NCI-H69 (cell line): ENCODE measurements at regions not wholly inside any gene's neighbourhood (a gene's known extent, or its start where the extent isn't known, plus 50 kb on each side); places are given as distances from the start of the nearest gene placed in this dataset.
"Not testable (repeated sequence)": the region's sequence is repeated elsewhere in the genome, so short reads cannot be mapped to it uniquely, and the experiment has no call there.

Experiments used
- DNase-seq: peaks from one replicate; lab custom pipeline; 2025; lab: John Stamatoyannopoulos, UW

- DNase-seq: no peak
These were observed 644.7 kb upstream of the DPP6 start for GRCh38 chr7:153407291-153408046.

- no peak for DNase-seq
These were observed 643.5 kb upstream of the DPP6 start for GRCh38 chr7:153408360-153409335.

- DNase-seq: not testable (repeated sequence)
These were observed 642.4 kb upstream of the DPP6 start for GRCh38 chr7:153409567-153410342.

- DNase-seq: not testable (repeated sequence)
These were observed 641.1 kb upstream of the DPP6 start for GRCh38 chr7:153410997-153411642.

- not testable (repeated sequence) for DNase-seq
These were observed 639.9 kb upstream of the DPP6 start for GRCh38 chr7:153412114-153412823.

- DNase-seq: not testable (repeated sequence)
These were observed 639.4 kb upstream of the DPP6 start for GRCh38 chr7:153412824-153413198.

GRCh38 chr7:153413199-153413539 lies 639.0 kb upstream of the DPP6 start:
- DNase-seq: no peak

- no peak for DNase-seq
These were observed 638.5 kb upstream of the DPP6 start for GRCh38 chr7:153413540-153414287.

- no peak for DNase-seq
These were observed 637.9 kb upstream of the DPP6 start for GRCh38 chr7:153414288-153414629.

- DNase-seq: no peak
These were observed 636.6 kb upstream of the DPP6 start for GRCh38 chr7:153415632-153416031.

GRCh38 chr7:153422291-153423209 lies 629.6 kb upstream of the DPP6 start:
- no peak for DNase-seq

GRCh38 chr7:153423210-153423590 lies 629.0 kb upstream of the DPP6 start:
- no peak for DNase-seq

GRCh38 chr7:153430931-153431330 lies 621.3 kb upstream of the DPP6 start:
- DNase-seq: no peak

- no peak for DNase-seq
These were observed 620.1 kb upstream of the DPP6 start for GRCh38 chr7:153432063-153432462.

GRCh38 chr7:153433223-153433622 lies 619.0 kb upstream of the DPP6 start:
- DNase-seq: no peak

- DNase-seq: no peak
These were observed 611.5 kb upstream of the DPP6 start for GRCh38 chr7:153440715-153441114.

- DNase-seq: no peak
These were observed 609.0 kb upstream of the DPP6 start for GRCh38 chr7:153443032-153443701.

GRCh38 chr7:153444641-153445040 lies 607.6 kb upstream of the DPP6 start:
- no peak for DNase-seq

GRCh38 chr7:153445641-153446040 lies 606.6 kb upstream of the DPP6 start:
- no peak for DNase-seq
